Naive thymus-derived CD4-positive, alpha-beta T cell (primary cell): ENCODE measurements at regions not wholly inside any gene's neighbourhood (a gene's known extent, or its start where the extent isn't known, plus 50 kb on each side); places are given as distances from the start of the nearest gene placed in this dataset.
"Not testable (repeated sequence)": the region's sequence is repeated elsewhere in the genome, so short reads cannot be mapped to it uniquely, and the experiment has no call there.

ENCODE experiments used
- ATAC-seq: fragments of 150-1000 bp; cut with Tn5 transposase; 2 replicates; pipeline ENCODE4 v1.10.0; 2021; ENCODE audit warnings: mild to moderate bottlenecking, moderate library complexity
- CTCF ChIA-PET: fragments of 350-600 bp; sonication (Branson Sonifier 250); formaldehyde crosslinking; loops from one replicate; lab custom pipeline; 2021; ENCODE audit warnings: antibody characterized with exemption; lab: Charles Lee
- POLR2A ChIA-PET: fragments of 350-600 bp; sonication (Branson Sonifier 250); formaldehyde crosslinking; loops from one replicate; lab custom pipeline; 2021; ENCODE audit warnings: antibody characterized with exemption, inconsistent platforms; lab: Charles Lee
- DNase-seq, 9 donors: peaks; one replicate each; pipeline versions ENCODE4 v3.0.0 to v3.0.0-alpha.2; 2020 to 2022; ENCODE audit warnings: mixed read lengths in 1 of 9
- H3K27ac ChIP-seq: one replicate; pipeline ENCODE4 v1.7.0; 2013; ENCODE audit warnings: mild to moderate bottlenecking, low read depth, low read length, moderate library complexity
- H3K27me3 ChIP-seq, 2 donors: one replicate each; pipeline ENCODE4 v1.7.0; 2013; ENCODE audit warnings: low read length in 2 of 2, mild to moderate bottlenecking in 2 of 2, moderate library complexity in 2 of 2; ENCODE audit not compliant: control insufficient read depth in 2 of 2, insufficient read depth in 2 of 2
- H3K36me3 ChIP-seq, 3 experiments: 1 replicate in 2 of 3; 2 replicates in 1 of 3; pipeline ENCODE4 v1.7.0; 2013; ENCODE audit warnings: low read length in 3 of 3, mild to moderate bottlenecking in 3 of 3, moderate library complexity in 1 of 3; ENCODE audit not compliant: insufficient read depth in 3 of 3, control insufficient read depth in 2 of 3
- H3K4me1 ChIP-seq, 2 donors: one replicate each; pipeline ENCODE4 v1.7.0; 2013; ENCODE audit warnings: low read length in 2 of 2, mild to moderate bottlenecking in 2 of 2, moderate library complexity in 1 of 2; ENCODE audit not compliant: control insufficient read depth in 2 of 2, insufficient read depth in 2 of 2
- H3K4me3 ChIP-seq: 2 replicates; pipeline ENCODE4 v1.7.0; 2013; ENCODE audit warnings: mild to moderate bottlenecking, low read length
- H3K9me3 ChIP-seq, 3 experiments: 1 replicate in 2 of 3; 2 replicates in 1 of 3; pipeline ENCODE4 v1.7.0; 2013; ENCODE audit warnings: low read length in 3 of 3; ENCODE audit not compliant: control insufficient read depth in 2 of 3
- H3K27ac Mint-ChIP-seq, 9 donors: one replicate each; pipeline ENCODE4 v1.8.0; 2020 to 2022; ENCODE audit warnings: mixed read lengths in 9 of 9, mild to moderate bottlenecking in 8 of 9, moderate library complexity in 5 of 9, inconsistent platforms in 2 of 9
- H3K27me3 Mint-ChIP-seq, 5 donors: one replicate each; pipeline ENCODE4 v1.8.0; 2021 to 2022; ENCODE audit warnings: mixed read lengths in 5 of 5, mild to moderate bottlenecking in 1 of 5
- H3K36me3 Mint-ChIP-seq, 5 donors: one replicate each; pipeline ENCODE4 v1.8.0; 2020 to 2022; ENCODE audit warnings: mixed read lengths in 5 of 5, mild to moderate bottlenecking in 3 of 5, inconsistent platforms in 1 of 5
- H3K4me1 Mint-ChIP-seq, 7 donors: one replicate each; pipeline ENCODE4 v1.8.0; 2020 to 2022; ENCODE audit warnings: mixed read lengths in 7 of 7, mild to moderate bottlenecking in 3 of 7, inconsistent platforms in 1 of 7
- H3K4me3 Mint-ChIP-seq, 10 donors: one replicate each; pipeline ENCODE4 v1.8.0; 2020 to 2022; ENCODE audit warnings: mild to moderate bottlenecking in 10 of 10, mixed read lengths in 10 of 10, moderate library complexity in 6 of 10, inconsistent platforms in 2 of 10
- H3K9me3 Mint-ChIP-seq, 11 donors: one replicate each; pipeline ENCODE4 v1.8.0; 2020 to 2022; ENCODE audit warnings: mixed read lengths in 11 of 11, mild to moderate bottlenecking in 4 of 11, inconsistent platforms in 1 of 11, moderate library complexity in 1 of 11
- intact Hi-C, 2 donors: fragments of 100-400 bp; cut with micrococcal nuclease; formaldehyde crosslinking; loops; one replicate each; pipeline ENCODE4 v1.15.1; 2023

DNA sequence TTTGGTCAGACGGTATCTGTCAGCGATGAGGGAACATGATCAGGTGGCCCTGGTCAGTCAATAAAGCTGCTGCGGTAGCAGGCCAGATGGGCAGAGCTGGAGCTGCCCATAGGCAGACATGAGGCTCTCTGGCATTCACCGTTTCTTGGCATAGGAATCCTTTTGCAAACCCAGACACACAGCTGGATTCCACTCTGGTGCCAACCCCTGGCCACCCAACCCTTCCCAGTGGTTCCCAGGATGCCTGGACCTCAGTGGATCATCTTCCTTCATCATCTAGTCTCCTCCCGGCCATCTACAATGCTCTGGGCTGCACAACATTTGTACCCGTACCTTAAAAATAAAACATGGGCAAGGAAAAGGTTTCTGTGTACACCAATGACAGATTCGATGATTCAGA lies 68.3 kb upstream of the ACTRT2 start:
- Mint-ChIP-seq H3K9me3 (peaks cover 10 to 53% (median 31%) of the 10 kb centered on the region in 11 donors), H3K36me3 (peaks cover 0 to 28% (median 6%) of the 10 kb centered on the region in 5 donors), H3K27me3 (peaks cover 0 to 15% (median 9%) of the 10 kb centered on the region in 5 donors), H3K4me1 (peaks cover 0 to 1% (median 0%) of the 10 kb centered on the region in 7 donors), H3K27ac (no peak overlapping the region), H3K4me3 (no peak overlapping the region)
- Histone ChIP-seq H3K4me1 (no peaks in the 10 kb centered on the region), H3K36me3 (no peaks in the 10 kb centered on the region), H3K27ac (no peak overlapping the region), H3K9me3 (peaks cover 0 to 19% (median 0%) of the 10 kb centered on the region in 3 experiments), H3K27me3 (no peaks in the 10 kb centered on the region), H3K4me3 (no peak overlapping the region)
- ChIA-PET CTCF (no interaction called here), POLR2A (no interaction called here)
- intact Hi-C loops = no loop called here
- DNase-seq (no peak), ATAC-seq (no peak)

GRCh38 chr1:2953688-2954285 lies 67.5 kb upstream of the ACTRT2 start:
- Histone ChIP-seq H3K27ac (no peak overlapping the region), H3K36me3 (no peaks in the 10 kb centered on the region), H3K4me1 (no peaks in the 10 kb centered on the region), H3K9me3 (peaks cover 0 to 24% (median 0%) of the 10 kb centered on the region in 3 experiments), H3K27me3 (no peaks in the 10 kb centered on the region), H3K4me3 (no peak overlapping the region)
- Mint-ChIP-seq H3K27ac (no peak overlapping the region), H3K4me1 (peaks cover 0 to 1% (median 0%) of the 10 kb centered on the region in 7 donors), H3K4me3 (no peak overlapping the region), H3K9me3 (peaks cover 10 to 61% (median 33%) of the 10 kb centered on the region in 11 donors), H3K36me3 (peaks cover 0 to 28% (median 6%) of the 10 kb centered on the region in 5 donors), H3K27me3 (peaks cover 0 to 14% (median 9%) of the 10 kb centered on the region in 5 donors)
- DNase-seq (no peak), ATAC-seq (no peak)
- ChIA-PET POLR2A (no interaction called here), CTCF (no interaction called here)
- intact Hi-C loops = no loop called here

GRCh38 chr1:2955652-2956051 lies 65.6 kb upstream of the ACTRT2 start:
- Histone ChIP-seq H3K4me1 (no peaks in the 10 kb centered on the region), H3K36me3 (no peaks in the 10 kb centered on the region), H3K27ac (no peak overlapping the region), H3K27me3 (no peaks in the 10 kb centered on the region), H3K4me3 (no peak overlapping the region), H3K9me3 (peaks cover 0 to 26% (median 0%) of the 10 kb centered on the region in 3 experiments)
- Mint-ChIP-seq H3K27me3 (peaks cover 0 to 16% (median 6%) of the 10 kb centered on the region in 5 donors), H3K36me3 (peaks cover 0 to 28% (median 6%) of the 10 kb centered on the region in 5 donors), H3K4me3 (no peak overlapping the region), H3K9me3 (peaks cover 13 to 62% (median 32%) of the 10 kb centered on the region in 11 donors), H3K27ac (no peak overlapping the region), H3K4me1 (peaks cover 0 to 1% (median 0%) of the 10 kb centered on the region in 7 donors)
- ChIA-PET CTCF (no interaction called here), POLR2A (no interaction called here)
- DNase-seq = no peak
- no peak for ATAC-seq
- intact Hi-C loops = no loop called here

DNA sequence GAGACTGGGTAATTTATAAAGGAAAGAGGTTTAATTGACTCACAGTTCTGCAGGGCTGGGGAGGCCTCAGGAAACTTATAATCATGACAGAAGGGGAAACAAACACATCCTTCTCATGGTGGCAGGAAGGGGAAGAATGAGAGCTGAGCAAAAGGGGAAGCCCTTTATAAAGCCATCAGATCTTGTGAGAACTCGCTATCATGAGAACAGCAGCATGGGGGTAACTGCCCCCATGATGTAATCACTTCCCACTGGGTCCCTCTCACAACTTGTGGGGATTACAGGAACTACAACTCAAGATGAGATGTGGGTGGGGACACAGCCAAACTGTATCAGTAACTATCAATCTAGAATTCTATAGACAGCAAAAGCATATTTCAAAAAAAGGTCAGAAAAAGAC lies 64.7 kb upstream of the ACTRT2 start:
- ATAC-seq = no peak
- ChIA-PET CTCF (no interaction called here), POLR2A (no interaction called here)
- H3K27ac ChIP-seq = no peak overlapping the region
- no peak for DNase-seq
- Mint-ChIP-seq H3K36me3 (peaks cover 0 to 28% (median 6%) of the 10 kb centered on the region in 5 donors), H3K27me3 (peaks cover 0 to 14% (median 6%) of the 10 kb centered on the region in 5 donors), H3K9me3 (peaks cover 13 to 60% (median 32%) of the 10 kb centered on the region in 11 donors), H3K4me3 (no peak overlapping the region), H3K27ac (no peak overlapping the region), H3K4me1 (peaks cover 0 to 1% (median 0%) of the 10 kb centered on the region in 7 donors)
- no peaks in the 10 kb centered on the region for H3K36me3 ChIP-seq
- H3K4me1 ChIP-seq = no peaks in the 10 kb centered on the region
- no peaks in the 10 kb centered on the region for H3K27me3 ChIP-seq
- H3K9me3 ChIP-seq = peaks cover 0 to 26% (median 0%) of the 10 kb centered on the region in 3 experiments
- no peak overlapping the region for H3K4me3 ChIP-seq
- intact Hi-C loops = no loop called here

GRCh38 chr1:2957329-2957728 lies 63.9 kb upstream of the ACTRT2 start:
- no peak overlapping the region for H3K4me3 Mint-ChIP-seq
- Histone ChIP-seq H3K36me3 (no peaks in the 10 kb centered on the region), H3K27ac (no peak overlapping the region), H3K27me3 (no peaks in the 10 kb centered on the region), H3K4me3 (no peak overlapping the region), H3K9me3 (peaks cover 0 to 26% (median 0%) of the 10 kb centered on the region in 3 experiments), H3K4me1 (no peaks in the 10 kb centered on the region)
- H3K27me3 Mint-ChIP-seq = peaks cover 0 to 14% (median 6%) of the 10 kb centered on the region in 5 donors
- DNase-seq = no peak
- intact Hi-C loops = no loop called here
- CTCF ChIA-PET = no interaction called here
- peaks cover 13 to 60% (median 32%) of the 10 kb centered on the region in 11 donors for H3K9me3 Mint-ChIP-seq
- ATAC-seq = no peak
- POLR2A ChIA-PET = no interaction called here
- H3K4me1 Mint-ChIP-seq = peaks cover 0 to 1% (median 0%) of the 10 kb centered on the region in 7 donors
- peaks cover 0 to 28% (median 6%) of the 10 kb centered on the region in 5 donors for H3K36me3 Mint-ChIP-seq
- H3K27ac Mint-ChIP-seq = no peak overlapping the region

GRCh38 chr1:2959881-2960280 lies 61.4 kb upstream of the ACTRT2 start:
- DNase-seq = not testable (repeated sequence)

DNA sequence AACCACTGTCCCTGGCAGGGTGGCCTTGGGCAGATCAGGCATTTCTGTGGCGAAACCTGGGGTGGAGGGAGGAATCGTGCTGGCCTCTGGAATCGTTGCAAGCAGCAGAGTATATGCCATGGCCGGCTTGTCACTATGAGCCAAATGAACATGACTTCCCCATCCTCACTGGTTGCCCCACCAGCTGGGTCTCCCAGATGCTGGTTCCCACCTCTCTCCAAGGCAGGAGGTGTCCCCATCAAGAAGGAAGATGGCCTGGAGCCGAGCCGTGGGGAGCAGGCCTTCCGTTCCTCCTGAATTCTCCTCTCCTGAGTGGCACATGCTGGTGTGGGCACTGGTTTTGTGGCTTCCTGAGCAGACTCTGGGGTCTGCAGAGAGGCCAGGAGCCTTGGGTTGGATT lies 60.2 kb upstream of the ACTRT2 start:
- Mint-ChIP-seq H3K27ac (no peak overlapping the region), H3K27me3 (peaks cover 0 to 10% (median 1%) of the 10 kb centered on the region in 5 donors), H3K4me3 (no peak overlapping the region), H3K4me1 (no peaks in the 10 kb centered on the region), H3K9me3 (peaks cover 3 to 29% (median 14%) of the 10 kb centered on the region in 11 donors), H3K36me3 (peaks cover 0 to 5% (median 0%) of the 10 kb centered on the region in 5 donors)
- Histone ChIP-seq H3K27me3 (no peaks in the 10 kb centered on the region), H3K4me3 (no peak overlapping the region), H3K9me3 (peaks cover 0 to 7% (median 0%) of the 10 kb centered on the region in 3 experiments), H3K27ac (no peak overlapping the region), H3K36me3 (no peaks in the 10 kb centered on the region), H3K4me1 (no peaks in the 10 kb centered on the region)
- POLR2A ChIA-PET = no interaction called here
- ATAC-seq (no peak), DNase-seq (no peak)
- CTCF ChIA-PET = no interaction called here
- intact Hi-C loops = no loop called here

More at GRCh38 chr1:2959881-2960280, 61.4 kb upstream of the ACTRT2 start:
- intact Hi-C loops, H3K27me3 ChIP-seq, H3K4me3 Mint-ChIP-seq, H3K4me1 ChIP-seq, H3K4me1 Mint-ChIP-seq, H3K4me3 ChIP-seq, H3K27ac Mint-ChIP-seq, ATAC-seq, H3K27me3 Mint-ChIP-seq, H3K36me3 Mint-ChIP-seq, H3K27ac ChIP-seq, POLR2A ChIA-PET, H3K36me3 ChIP-seq: not testable (repeated sequence)
- peaks cover 4 to 39% (median 23%) of the 10 kb centered on the region in 11 donors for H3K9me3 Mint-ChIP-seq
- H3K9me3 ChIP-seq = peaks cover 0 to 12% (median 0%) of the 10 kb centered on the region in 3 experiments
- CTCF ChIA-PET = interaction anchor here (0.5 kb wide), 1 partner anchor 136 kb away, joined by 3 read pairs; no protein-coding TSS in a partner anchor
